ENCODE measurements at regions not wholly inside any gene's neighbourhood (a gene's known extent, or its start where the extent isn't known, plus 50 kb on each side); places are given as distances from the start of the nearest gene placed in this dataset.
"Not testable (repeated sequence)": the region's sequence is repeated elsewhere in the genome, so short reads cannot be mapped to it uniquely, and the experiment has no call there.

GRCh38 chr7:47080816-47081215, 501.1 kb downstream of the TNS3 start:
- H3K36me3 ChIP-seq (ENCODE audit: control insufficient read depth, insufficient read depth, low read length), result no peaks in the 10 kb centered on the region
- no peaks in the 10 kb centered on the region for H3K9me3 ChIP-seq (ENCODE audit: control insufficient read depth, low read length)
- H3K27me3 ChIP-seq (ENCODE audit: control insufficient read depth, insufficient read depth, low read length, poor library complexity, severe bottlenecking), result no peaks in the 10 kb centered on the region
- H3K4me1 ChIP-seq (ENCODE audit: control insufficient read depth, insufficient read depth, low read length), result no peaks in the 10 kb centered on the region
- no peak overlapping the region for H3K4me3 ChIP-seq (ENCODE audit: insufficient read depth, low read depth, low read length)
- WGBS, 2 experiments, result 79 to 89% methylated on average over 3 of the region's 3 CpGs
- no peak overlapping the region for H3K27ac ChIP-seq (ENCODE audit: insufficient read depth, low read depth, low read length, poor library complexity, severe bottlenecking)

DNA sequence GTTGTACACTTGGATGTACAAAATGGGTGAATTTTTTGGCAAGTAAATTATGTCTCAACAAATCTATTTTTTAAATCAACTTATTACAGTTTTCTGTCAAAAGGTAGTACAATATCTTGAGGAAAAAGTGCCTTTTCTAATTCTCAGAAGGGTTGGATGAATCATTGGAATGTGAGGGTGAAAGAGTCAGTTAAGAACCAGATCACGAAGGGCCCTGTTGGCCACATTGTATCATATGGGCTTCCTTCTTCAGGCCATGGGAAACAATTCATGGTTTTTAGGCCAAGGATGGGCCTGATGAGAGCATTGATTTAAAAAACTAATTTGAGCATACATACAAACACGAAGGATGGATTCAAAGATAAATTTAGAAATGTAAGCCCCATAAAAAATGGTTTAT, 503.7 kb downstream of the TNS3 start:
- 95 to 100% methylated on average over 1 of the region's 2 CpGs for WGBS, 2 experiments
- H3K27me3 ChIP-seq (ENCODE audit: control insufficient read depth, insufficient read depth, low read length, poor library complexity, severe bottlenecking), result no peaks in the 10 kb centered on the region
- H3K4me1 ChIP-seq (ENCODE audit: control insufficient read depth, insufficient read depth, low read length), result no peaks in the 10 kb centered on the region
- no peaks in the 10 kb centered on the region for H3K9me3 ChIP-seq (ENCODE audit: control insufficient read depth, low read length)
- no peak overlapping the region for H3K4me3 ChIP-seq (ENCODE audit: insufficient read depth, low read depth, low read length)
- H3K27ac ChIP-seq (ENCODE audit: insufficient read depth, low read depth, low read length, poor library complexity, severe bottlenecking), result no peak overlapping the region
- H3K36me3 ChIP-seq (ENCODE audit: control insufficient read depth, insufficient read depth, low read length), result no peaks in the 10 kb centered on the region

DNA sequence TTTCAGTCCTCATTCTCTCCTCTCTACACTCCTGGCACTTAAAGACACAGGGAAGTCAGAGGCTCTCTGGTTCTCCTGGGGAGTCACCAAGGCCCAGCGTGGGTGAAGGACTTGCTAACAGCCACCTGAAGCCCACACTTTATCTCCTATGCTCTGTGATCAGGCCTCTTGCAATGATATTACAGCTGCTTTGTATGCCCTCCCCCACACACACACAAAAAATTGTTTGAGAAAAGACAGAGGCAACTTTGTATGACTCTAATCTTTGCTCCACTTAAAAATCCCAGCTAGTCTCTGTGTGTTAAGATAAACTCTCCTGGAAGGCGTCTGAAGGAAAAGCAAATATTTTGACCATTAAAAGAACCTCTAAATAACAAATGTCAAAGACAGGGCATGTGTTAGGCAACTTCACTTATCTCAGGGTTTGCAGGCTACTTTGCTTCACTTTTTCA, 507.2 kb downstream of the TNS3 start:
- Histone ChIP-seq H3K4me1 (ENCODE audit: control insufficient read depth, insufficient read depth, low read length) (no peaks in the 10 kb centered on the region), H3K9me3 (ENCODE audit: control insufficient read depth, low read length) (no peaks in the 10 kb centered on the region), H3K4me3 (ENCODE audit: insufficient read depth, low read depth, low read length) (no peak overlapping the region), H3K27ac (ENCODE audit: insufficient read depth, low read depth, low read length, poor library complexity, severe bottlenecking) (no peak overlapping the region), H3K27me3 (ENCODE audit: control insufficient read depth, insufficient read depth, low read length, poor library complexity, severe bottlenecking) (no peaks in the 10 kb centered on the region), H3K36me3 (ENCODE audit: control insufficient read depth, insufficient read depth, low read length) (no peaks in the 10 kb centered on the region)
- 91 to 96% methylated on average over 2 of the region's 2 CpGs for whole genome bisulfite sequencing, 2 experiments

DNA sequence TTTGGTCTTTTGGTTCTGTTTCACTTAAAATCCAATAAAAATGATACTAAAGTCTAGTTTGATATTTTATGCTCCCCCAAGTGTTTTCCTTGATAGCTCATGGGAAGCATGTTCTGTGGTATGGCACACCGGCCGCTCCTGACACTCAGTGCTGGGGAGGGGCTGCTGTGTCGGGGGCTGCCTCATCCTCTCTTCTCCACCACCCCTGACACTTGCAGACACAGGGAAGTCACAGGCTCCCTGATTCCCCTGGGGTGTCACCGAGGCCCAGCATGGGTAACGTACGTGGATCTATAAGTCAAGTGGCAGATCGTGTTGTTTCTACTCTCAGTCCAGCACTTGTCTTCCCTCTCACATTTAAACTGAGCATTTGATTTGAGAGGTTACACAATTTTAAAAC, 508.6 kb downstream of the TNS3 start:
- Histone ChIP-seq H3K27ac (ENCODE audit: insufficient read depth, low read depth, low read length, poor library complexity, severe bottlenecking) (no peak overlapping the region), H3K4me1 (ENCODE audit: control insufficient read depth, insufficient read depth, low read length) (no peaks in the 10 kb centered on the region), H3K36me3 (ENCODE audit: control insufficient read depth, insufficient read depth, low read length) (no peaks in the 10 kb centered on the region), H3K9me3 (ENCODE audit: control insufficient read depth, low read length) (no peaks in the 10 kb centered on the region), H3K27me3 (ENCODE audit: control insufficient read depth, insufficient read depth, low read length, poor library complexity, severe bottlenecking) (no peaks in the 10 kb centered on the region), H3K4me3 (ENCODE audit: insufficient read depth, low read depth, low read length) (no peak overlapping the region)
- WGBS, 2 experiments, result 90 to 92% methylated on average over 7 of the region's 7 CpGs

DNA sequence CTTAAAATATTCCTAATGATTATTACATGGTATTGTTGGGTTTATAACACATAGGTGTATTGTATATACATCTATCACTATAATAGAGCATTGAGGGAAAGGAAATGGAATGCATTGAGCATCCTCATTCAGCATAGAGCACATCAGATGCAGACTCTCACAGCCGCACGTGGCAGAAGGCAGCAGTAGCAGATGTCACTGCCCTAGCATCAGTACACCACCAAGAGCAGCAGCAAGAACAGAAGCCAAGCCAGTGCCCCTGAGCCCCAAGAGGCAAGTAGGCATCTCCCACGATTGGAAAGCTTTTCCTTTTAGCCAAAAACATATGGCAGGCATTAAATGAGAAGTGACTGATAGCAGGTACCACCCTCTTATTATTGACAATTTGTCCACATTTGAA, 510.0 kb downstream of the TNS3 start:
- Histone ChIP-seq H3K27ac (ENCODE audit: insufficient read depth, low read depth, low read length, poor library complexity, severe bottlenecking) (no peak overlapping the region), H3K9me3 (ENCODE audit: control insufficient read depth, low read length) (no peaks in the 10 kb centered on the region), H3K4me1 (ENCODE audit: control insufficient read depth, insufficient read depth, low read length) (no peaks in the 10 kb centered on the region), H3K36me3 (ENCODE audit: control insufficient read depth, insufficient read depth, low read length) (no peaks in the 10 kb centered on the region), H3K4me3 (ENCODE audit: insufficient read depth, low read depth, low read length) (no peak overlapping the region), H3K27me3 (ENCODE audit: control insufficient read depth, insufficient read depth, low read length, poor library complexity, severe bottlenecking) (no peaks in the 10 kb centered on the region)
- WGBS, 2 experiments, result 85 to 86% methylated on average over 3 of the region's 3 CpGs

- no peak overlapping the region for H3K27ac ChIP-seq (ENCODE audit: insufficient read depth, low read depth, low read length, poor library complexity, severe bottlenecking)
- no peaks in the 10 kb centered on the region for H3K4me1 ChIP-seq (ENCODE audit: control insufficient read depth, insufficient read depth, low read length)
- H3K9me3 ChIP-seq (ENCODE audit: control insufficient read depth, low read length), result no peaks in the 10 kb centered on the region
- no peaks in the 10 kb centered on the region for H3K27me3 ChIP-seq (ENCODE audit: control insufficient read depth, insufficient read depth, low read length, poor library complexity, severe bottlenecking)
- no peaks in the 10 kb centered on the region for H3K36me3 ChIP-seq (ENCODE audit: control insufficient read depth, insufficient read depth, low read length)
- no peak overlapping the region for H3K4me3 ChIP-seq (ENCODE audit: insufficient read depth, low read depth, low read length)
- WGBS, 2 experiments, result 95 to 97% methylated on average over 14 to 15 of the region's 15 CpGs
Measured at GRCh38 chr7:47069385-47070076, 512.4 kb downstream of the TNS3 start.

DNA sequence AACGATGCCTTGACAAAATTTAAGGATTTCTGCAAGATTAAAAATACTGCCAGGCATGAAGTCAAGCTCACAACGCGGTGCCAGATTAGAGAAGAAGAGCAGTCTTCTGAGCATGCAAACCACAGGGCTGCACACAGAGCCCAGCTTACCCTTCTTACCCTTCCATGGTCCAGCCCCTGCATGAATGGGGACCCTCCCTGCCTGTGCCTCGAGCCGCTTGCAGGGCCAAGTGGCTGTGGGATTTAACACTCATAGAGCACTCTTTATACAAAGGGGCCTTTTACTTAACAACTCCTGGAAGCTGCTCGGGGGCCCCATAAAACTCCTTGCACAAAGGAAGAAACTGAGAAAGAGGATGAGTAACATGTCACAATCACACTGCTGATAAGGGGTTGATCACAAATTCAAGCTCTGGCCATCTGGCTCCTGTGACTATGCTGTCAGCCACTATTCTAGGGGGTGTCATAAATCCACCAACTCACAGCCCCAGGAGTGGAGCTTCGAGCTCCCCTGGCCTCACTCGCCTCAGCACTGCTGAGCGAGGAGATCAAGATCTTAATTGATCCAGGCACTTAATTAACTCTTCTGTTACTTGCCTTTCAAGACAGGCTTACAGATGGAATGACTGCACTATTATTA, 514.8 kb downstream of the TNS3 start:
- no peak overlapping the region for H3K4me3 ChIP-seq (ENCODE audit: insufficient read depth, low read depth, low read length)
- H3K4me1 ChIP-seq (ENCODE audit: control insufficient read depth, insufficient read depth, low read length), result no peaks in the 10 kb centered on the region
- 84 to 88% methylated on average over 9 of the region's 9 CpGs for WGBS, 2 experiments
- no peaks in the 10 kb centered on the region for H3K36me3 ChIP-seq (ENCODE audit: control insufficient read depth, insufficient read depth, low read length)
- H3K27me3 ChIP-seq (ENCODE audit: control insufficient read depth, insufficient read depth, low read length, poor library complexity, severe bottlenecking), result no peaks in the 10 kb centered on the region
- H3K27ac ChIP-seq (ENCODE audit: insufficient read depth, low read depth, low read length, poor library complexity, severe bottlenecking), result no peak overlapping the region
- no peaks in the 10 kb centered on the region for H3K9me3 ChIP-seq (ENCODE audit: control insufficient read depth, low read length)

- H3K4me1 ChIP-seq (ENCODE audit: control insufficient read depth, insufficient read depth, low read length), result no peaks in the 10 kb centered on the region
- H3K36me3 ChIP-seq (ENCODE audit: control insufficient read depth, insufficient read depth, low read length), result no peaks in the 10 kb centered on the region
- no peak overlapping the region for H3K27ac ChIP-seq (ENCODE audit: insufficient read depth, low read depth, low read length, poor library complexity, severe bottlenecking)
- 81 to 91% methylated on average over 2 of the region's 2 CpGs for WGBS, 2 experiments
- H3K9me3 ChIP-seq (ENCODE audit: control insufficient read depth, low read length), result no peaks in the 10 kb centered on the region
- H3K27me3 ChIP-seq (ENCODE audit: control insufficient read depth, insufficient read depth, low read length, poor library complexity, severe bottlenecking), result no peaks in the 10 kb centered on the region
- H3K4me3 ChIP-seq (ENCODE audit: insufficient read depth, low read depth, low read length), result no peak overlapping the region
Measured at GRCh38 chr7:47056731-47057130, 525.2 kb downstream of the TNS3 start.

DNA sequence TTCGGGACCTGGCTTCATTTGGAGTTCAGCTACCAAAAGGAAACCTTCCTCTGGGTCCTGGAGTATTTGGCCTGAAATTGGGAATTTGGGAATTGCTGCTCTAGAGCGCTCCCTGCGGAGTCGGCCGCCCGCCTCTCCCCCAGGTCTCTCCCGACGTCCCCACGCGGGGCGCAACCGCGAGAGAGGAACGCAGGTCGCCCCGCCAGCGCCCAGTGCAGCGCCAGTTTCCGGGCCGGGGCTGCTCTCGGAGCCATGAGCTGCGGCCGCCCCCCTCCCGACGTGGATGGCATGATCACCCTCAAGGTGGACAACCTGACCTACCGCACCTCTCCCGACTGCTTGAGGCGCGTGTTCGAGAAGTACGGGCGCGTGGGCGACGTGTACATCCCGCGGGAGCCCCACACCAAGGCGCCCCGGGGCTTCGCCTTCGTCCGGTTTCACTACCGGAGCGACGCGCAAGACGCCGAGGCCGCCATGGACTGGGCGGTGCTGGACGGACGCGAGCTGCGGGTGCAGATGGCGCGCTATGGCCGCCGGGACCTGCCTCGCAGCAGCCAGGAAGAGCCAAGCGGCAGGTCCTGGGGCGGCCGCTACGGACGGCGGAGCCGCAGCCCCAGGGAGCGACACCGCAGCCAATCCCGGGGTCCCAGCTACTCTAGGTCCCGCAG, 529.2 kb downstream of the TNS3 start:
- 96 to 97% methylated on average over 70 of the region's 70 CpGs for WGBS, 2 experiments
- H3K4me3 ChIP-seq (ENCODE audit: insufficient read depth, low read depth, low read length); H3K9me3 ChIP-seq (ENCODE audit: control insufficient read depth, low read length); H3K36me3 ChIP-seq (ENCODE audit: control insufficient read depth, insufficient read depth, low read length); H3K27me3 ChIP-seq (ENCODE audit: control insufficient read depth, insufficient read depth, low read length, poor library complexity, severe bottlenecking); H3K27ac ChIP-seq (ENCODE audit: insufficient read depth, low read depth, low read length, poor library complexity, severe bottlenecking); H3K4me1 ChIP-seq (ENCODE audit: control insufficient read depth, insufficient read depth, low read length): not testable (repeated sequence)

- no peak overlapping the region for H3K4me3 ChIP-seq (ENCODE audit: insufficient read depth, low read depth, low read length)
- 94% methylated on average over 12 to 13 of the region's 13 CpGs for WGBS, 2 experiments
- no peaks in the 10 kb centered on the region for H3K36me3 ChIP-seq (ENCODE audit: control insufficient read depth, insufficient read depth, low read length)
Measured at GRCh38 chr7:47049234-47049774, 532.6 kb downstream of the TNS3 start.

More at GRCh38 chr7:47049234-47049774, 532.6 kb downstream of the TNS3 start:
- Histone ChIP-seq H3K27ac (ENCODE audit: insufficient read depth, low read depth, low read length, poor library complexity, severe bottlenecking) (no peak overlapping the region), H3K9me3 (ENCODE audit: control insufficient read depth, low read length) (no peaks in the 10 kb centered on the region), H3K4me1 (ENCODE audit: control insufficient read depth, insufficient read depth, low read length) (peaks cover 4% of the 10 kb centered on the region), H3K27me3 (ENCODE audit: control insufficient read depth, insufficient read depth, low read length, poor library complexity, severe bottlenecking) (no peaks in the 10 kb centered on the region)
